Glutamatergic neuron (in vitro differentiated cells): ENCODE measurements at regions not wholly inside any gene's neighbourhood (a gene's known extent, or its start where the extent isn't known, plus 50 kb on each side); places are given as distances from the start of the nearest gene placed in this dataset.

Experiments
- DNase-seq: peaks from one replicate; pipeline ENCODE4 v3.0.0; 2022
- H3K27ac Mint-ChIP-seq: one replicate; pipeline ENCODE4 v1.8.0; 2020; ENCODE audit warnings: mild to moderate bottlenecking, mixed read lengths, inconsistent platforms; ENCODE audit not compliant: unreplicated experiment
- H3K27me3 Mint-ChIP-seq: one replicate; pipeline ENCODE4 v1.8.0; 2020; ENCODE audit warnings: mild to moderate bottlenecking, moderate library complexity, mixed read lengths, inconsistent platforms; ENCODE audit not compliant: unreplicated experiment
- H3K36me3 Mint-ChIP-seq: one replicate; pipeline ENCODE4 v1.8.0; 2020; ENCODE audit warnings: mild to moderate bottlenecking, mixed read lengths, inconsistent platforms; ENCODE audit not compliant: unreplicated experiment
- H3K4me1 Mint-ChIP-seq: one replicate; pipeline ENCODE4 v1.8.0; 2020; ENCODE audit warnings: mild to moderate bottlenecking, low read depth, mixed read lengths, inconsistent platforms; ENCODE audit not compliant: unreplicated experiment
- H3K4me3 Mint-ChIP-seq: one replicate; pipeline ENCODE4 v1.8.0; 2020; ENCODE audit warnings: mild to moderate bottlenecking, mixed read lengths, inconsistent platforms; ENCODE audit not compliant: unreplicated experiment
- H3K9me3 Mint-ChIP-seq: one replicate; pipeline ENCODE4 v1.8.0; 2020; ENCODE audit warnings: mild to moderate bottlenecking, moderate library complexity, mixed read lengths, inconsistent platforms; ENCODE audit not compliant: unreplicated experiment
- TF ChIP-seq, protein P1 (sequence below): fragments of 200-600 bp; sonication (generic); IDR thresholded peaks from one replicate; pipeline ENCODE4 v1.5.0; 2021; ENCODE audit not compliant: partially characterized antibody, unreplicated experiment

DNA sequence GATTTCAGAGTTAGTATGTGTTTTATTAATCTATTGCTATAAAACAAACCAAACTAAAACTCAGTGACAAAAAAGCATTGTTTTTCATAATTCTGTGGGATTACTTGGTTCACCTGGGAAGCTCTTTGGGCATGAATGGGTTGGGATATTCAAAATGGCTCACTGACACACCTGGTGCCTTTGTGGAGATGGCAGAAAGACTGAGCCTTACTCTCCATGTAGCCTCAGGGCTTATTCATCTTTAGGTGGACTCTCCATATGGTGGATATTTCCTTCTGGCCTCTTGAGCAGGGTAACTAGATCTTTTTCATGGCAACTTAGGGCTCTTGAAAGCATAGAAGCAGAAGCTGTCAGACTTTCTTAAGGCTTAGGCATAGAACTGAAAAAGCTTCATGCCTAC, 1102.8 kb upstream of the SEL1L start:
- Mint-ChIP-seq H3K4me1 (no peaks in the 10 kb centered on the region), H3K36me3 (peaks cover 5% of the 10 kb centered on the region), H3K9me3 (no peaks in the 10 kb centered on the region), H3K27me3 (no peaks in the 10 kb centered on the region), H3K27ac (no peak overlapping the region), H3K4me3 (no peak overlapping the region)
- DNase-seq = no peak
- TF ChIP-seq, protein P1, sequence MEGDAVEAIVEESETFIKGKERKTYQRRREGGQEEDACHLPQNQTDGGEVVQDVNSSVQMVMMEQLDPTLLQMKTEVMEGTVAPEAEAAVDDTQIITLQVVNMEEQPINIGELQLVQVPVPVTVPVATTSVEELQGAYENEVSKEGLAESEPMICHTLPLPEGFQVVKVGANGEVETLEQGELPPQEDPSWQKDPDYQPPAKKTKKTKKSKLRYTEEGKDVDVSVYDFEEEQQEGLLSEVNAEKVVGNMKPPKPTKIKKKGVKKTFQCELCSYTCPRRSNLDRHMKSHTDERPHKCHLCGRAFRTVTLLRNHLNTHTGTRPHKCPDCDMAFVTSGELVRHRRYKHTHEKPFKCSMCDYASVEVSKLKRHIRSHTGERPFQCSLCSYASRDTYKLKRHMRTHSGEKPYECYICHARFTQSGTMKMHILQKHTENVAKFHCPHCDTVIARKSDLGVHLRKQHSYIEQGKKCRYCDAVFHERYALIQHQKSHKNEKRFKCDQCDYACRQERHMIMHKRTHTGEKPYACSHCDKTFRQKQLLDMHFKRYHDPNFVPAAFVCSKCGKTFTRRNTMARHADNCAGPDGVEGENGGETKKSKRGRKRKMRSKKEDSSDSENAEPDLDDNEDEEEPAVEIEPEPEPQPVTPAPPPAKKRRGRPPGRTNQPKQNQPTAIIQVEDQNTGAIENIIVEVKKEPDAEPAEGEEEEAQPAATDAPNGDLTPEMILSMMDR = no peak

DNA sequence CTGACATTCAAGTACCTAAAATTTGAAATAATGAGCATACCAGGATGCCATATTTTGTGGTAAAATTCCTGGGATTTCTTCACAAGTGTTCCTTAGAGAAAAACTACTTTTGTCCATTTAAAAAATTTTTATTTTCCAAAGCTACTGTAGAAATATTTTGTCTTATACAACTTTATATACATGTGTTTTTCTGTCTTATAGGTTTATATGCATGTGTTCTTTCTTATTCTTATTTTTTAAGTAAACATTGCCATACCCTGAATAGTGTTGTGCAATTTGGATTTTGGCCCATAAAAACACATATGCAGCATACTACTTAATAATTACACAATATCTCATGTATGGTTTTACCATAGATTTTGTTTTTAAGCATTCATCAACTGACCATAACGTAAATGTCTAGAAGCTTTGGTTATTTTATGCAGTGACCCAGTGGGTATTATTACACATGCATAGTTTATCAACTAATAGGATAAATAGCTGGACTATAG, 1107.4 kb upstream of the SEL1L start:
- H3K27me3 Mint-ChIP-seq = no peaks in the 10 kb centered on the region
- no peak overlapping the region for H3K4me3 Mint-ChIP-seq
- no peak overlapping the region for H3K27ac Mint-ChIP-seq
- no peaks in the 10 kb centered on the region for H3K9me3 Mint-ChIP-seq
- H3K36me3 Mint-ChIP-seq = no peaks in the 10 kb centered on the region
- no peaks in the 10 kb centered on the region for H3K4me1 Mint-ChIP-seq
- DNase-seq = no peak
- TF ChIP-seq, protein P1 = no peak

DNA sequence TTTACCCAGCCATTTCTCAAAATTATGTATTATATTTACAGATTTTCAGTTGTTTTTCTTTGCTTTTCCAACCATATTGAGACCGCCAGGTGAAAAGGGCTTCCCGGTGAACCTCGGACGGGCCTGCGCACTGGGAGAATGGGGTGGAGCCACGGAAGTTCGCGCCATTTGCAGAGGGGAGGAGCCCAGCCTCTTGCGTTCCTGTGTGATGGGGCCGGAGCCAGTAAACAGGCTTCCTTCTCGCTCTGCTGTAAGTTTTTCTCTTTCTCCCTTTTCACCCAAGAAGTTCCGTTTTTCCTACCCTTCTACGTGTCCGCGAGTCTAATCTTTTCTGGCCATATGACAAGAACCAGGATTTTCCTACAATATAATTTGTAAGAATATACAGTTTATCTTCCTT, 1108.8 kb upstream of the SEL1L start:
- H3K9me3 Mint-ChIP-seq = no peaks in the 10 kb centered on the region
- DNase-seq = peak; percentile 27
- H3K27me3 Mint-ChIP-seq = no peaks in the 10 kb centered on the region
- no peaks in the 10 kb centered on the region for H3K36me3 Mint-ChIP-seq
- no peaks in the 10 kb centered on the region for H3K4me1 Mint-ChIP-seq
- TF ChIP-seq, protein P1 = no peak
- peak overlapping the region; percentile 82 for H3K4me3 Mint-ChIP-seq
- no peak overlapping the region for H3K27ac Mint-ChIP-seq

DNA sequence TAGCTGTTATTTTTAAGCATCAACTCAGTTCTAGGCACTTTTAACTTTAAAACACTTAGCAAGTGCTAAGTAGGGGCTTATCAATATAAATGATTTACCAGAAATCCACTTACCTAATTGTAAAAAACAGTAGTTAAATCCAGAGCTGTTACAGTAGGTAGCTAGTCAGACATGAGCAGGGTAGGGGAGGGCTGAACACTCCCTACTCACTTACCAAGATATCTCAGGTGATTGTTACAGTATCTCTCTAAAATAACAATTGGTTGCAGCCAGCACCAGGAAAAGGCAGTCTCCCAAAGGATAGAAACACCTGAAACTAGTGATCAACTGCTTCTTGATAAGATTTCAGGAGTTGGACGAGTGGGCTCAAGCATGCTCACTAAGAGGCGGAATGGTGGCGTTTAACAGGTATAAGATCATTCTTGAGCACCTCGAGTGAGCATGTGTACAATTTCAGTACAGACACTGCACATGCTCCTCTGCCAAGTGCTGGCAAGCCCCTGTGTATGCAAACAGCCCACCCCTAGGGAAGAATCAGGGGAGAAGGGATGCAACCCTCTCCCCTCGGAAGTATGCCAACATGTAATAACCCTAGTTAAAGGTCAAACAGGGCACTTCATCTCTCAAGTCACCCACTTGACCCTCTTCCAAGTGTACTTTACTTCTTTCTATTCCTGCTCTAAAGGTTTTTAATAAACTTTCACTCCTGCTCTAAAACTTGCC, 1113.6 kb upstream of the SEL1L start:
- TF ChIP-seq, protein P1 = no peak
- no peaks in the 10 kb centered on the region for H3K27me3 Mint-ChIP-seq
- H3K4me3 Mint-ChIP-seq = no peak overlapping the region
- H3K9me3 Mint-ChIP-seq = no peaks in the 10 kb centered on the region
- DNase-seq = no peak
- H3K36me3 Mint-ChIP-seq = no peaks in the 10 kb centered on the region
- no peaks in the 10 kb centered on the region for H3K4me1 Mint-ChIP-seq
- no peak overlapping the region for H3K27ac Mint-ChIP-seq

DNA sequence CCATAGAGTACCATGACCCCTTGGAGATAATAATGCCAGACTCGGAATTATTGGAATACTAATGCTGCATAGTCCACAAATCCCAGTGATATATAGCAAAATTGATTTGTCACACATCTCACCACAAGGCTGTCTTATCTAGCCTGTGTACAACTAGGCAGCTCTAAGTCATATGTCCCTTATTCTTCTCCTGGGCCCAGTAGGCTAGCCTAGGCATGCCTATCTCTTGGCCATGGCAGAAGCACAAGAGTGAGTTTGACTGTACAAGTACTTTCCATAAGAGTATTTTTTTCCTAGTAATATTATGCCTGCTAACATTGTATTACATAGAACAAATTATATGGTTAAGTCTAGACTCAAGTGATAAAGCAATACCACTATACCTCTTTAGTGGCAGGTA, 1122.1 kb upstream of the SEL1L start:
- no peaks in the 10 kb centered on the region for H3K4me1 Mint-ChIP-seq
- TF ChIP-seq, protein P1 = no peak
- H3K9me3 Mint-ChIP-seq = no peaks in the 10 kb centered on the region
- H3K27me3 Mint-ChIP-seq = no peaks in the 10 kb centered on the region
- no peak for DNase-seq
- H3K36me3 Mint-ChIP-seq = no peaks in the 10 kb centered on the region
- H3K4me3 Mint-ChIP-seq = no peak overlapping the region
- H3K27ac Mint-ChIP-seq = no peak overlapping the region
